Activated CD4-positive, alpha-beta T cell treated with anti-CD3 and anti-CD28 coated beads, Interleukin-2, amount 10 ng/mL, durations not matched to agents 7 days and 5 days (primary cell): ENCODE measurements at regions not wholly inside any gene's neighbourhood (a gene's known extent, or its start where the extent isn't known, plus 50 kb on each side); places are given as distances from the start of the nearest gene placed in this dataset.
"Not testable (repeated sequence)": the region's sequence is repeated elsewhere in the genome, so short reads cannot be mapped to it uniquely, and the experiment has no call there.

Source experiments
- CTCF ChIA-PET: fragments of 350-600 bp; sonication (Branson Sonifier 250); formaldehyde crosslinking; loops from one replicate; lab custom pipeline; 2021; ENCODE audit warnings: antibody characterized with exemption; lab: Charles Lee
- POLR2A ChIA-PET: fragments of 350-600 bp; sonication (Branson Sonifier 250); formaldehyde crosslinking; loops from one replicate; lab custom pipeline; 2021; ENCODE audit warnings: antibody characterized with exemption; lab: Charles Lee
- DNase-seq: peaks from one replicate; pipeline ENCODE4 v3.0.0-alpha.2; 2020
- H3K27ac Mint-ChIP-seq: one replicate; pipeline ENCODE4 v1.8.0; 2021; ENCODE audit warnings: mild to moderate bottlenecking, moderate library complexity, mixed read lengths
- H3K27me3 Mint-ChIP-seq: one replicate; pipeline ENCODE4 v1.8.0; 2021; ENCODE audit warnings: mixed read lengths
- H3K36me3 Mint-ChIP-seq: one replicate; pipeline ENCODE4 v1.8.0; 2021; ENCODE audit warnings: low read depth, mixed read lengths
- H3K4me1 Mint-ChIP-seq: one replicate; pipeline ENCODE4 v1.8.0; 2021; ENCODE audit warnings: mixed read lengths
- H3K4me3 Mint-ChIP-seq: one replicate; pipeline ENCODE4 v1.8.0; 2021; ENCODE audit warnings: mild to moderate bottlenecking, moderate library complexity, mixed read lengths
- H3K9me3 Mint-ChIP-seq: one replicate; pipeline ENCODE4 v1.8.0; 2021; ENCODE audit warnings: mixed read lengths

- no peaks in the 10 kb centered on the region for H3K27me3 Mint-ChIP-seq
- peaks cover 26% of the 10 kb centered on the region for H3K9me3 Mint-ChIP-seq
- no peaks in the 10 kb centered on the region for H3K4me1 Mint-ChIP-seq
- no peaks in the 10 kb centered on the region for H3K36me3 Mint-ChIP-seq
- DNase-seq: no peak
- no peak overlapping the region for H3K4me3 Mint-ChIP-seq
- H3K27ac Mint-ChIP-seq: no peak overlapping the region
- POLR2A ChIA-PET: no interaction called here
- CTCF ChIA-PET: no interaction called here
Observed at GRCh38 chr4:31755751-31756150, 1035.6 kb downstream of the PCDH7 start.

- no peaks in the 10 kb centered on the region for H3K4me1 Mint-ChIP-seq
- ChIA-PET CTCF (no interaction called here), POLR2A (no interaction called here)
Observed at GRCh38 chr4:31768756-31769155, 1048.6 kb downstream of the PCDH7 start.

GRCh38 chr4:31783311-31783710 is 1063.1 kb downstream of the PCDH7 start:
- CTCF ChIA-PET: no interaction called here

More at GRCh38 chr4:31768756-31769155, 1048.6 kb downstream of the PCDH7 start:
- Mint-ChIP-seq H3K27ac (no peak overlapping the region), H3K9me3 (peaks cover 6% of the 10 kb centered on the region), H3K4me3 (no peak overlapping the region), H3K36me3 (no peaks in the 10 kb centered on the region), H3K27me3 (no peaks in the 10 kb centered on the region)
- no peak for DNase-seq

GRCh38 chr4:31784558-31784957 is 1064.4 kb downstream of the PCDH7 start:
- Mint-ChIP-seq H3K27ac (no peak overlapping the region), H3K27me3 (no peaks in the 10 kb centered on the region), H3K4me3 (no peak overlapping the region), H3K4me1 (no peaks in the 10 kb centered on the region), H3K36me3 (no peaks in the 10 kb centered on the region), H3K9me3 (no peaks in the 10 kb centered on the region)
- ChIA-PET POLR2A (no interaction called here), CTCF (no interaction called here)
- no peak for DNase-seq

More at GRCh38 chr4:31783311-31783710, 1063.1 kb downstream of the PCDH7 start:
- Mint-ChIP-seq H3K27ac (no peak overlapping the region), H3K4me1 (no peaks in the 10 kb centered on the region), H3K27me3 (no peaks in the 10 kb centered on the region), H3K36me3 (no peaks in the 10 kb centered on the region), H3K9me3 (no peaks in the 10 kb centered on the region), H3K4me3 (no peak overlapping the region)
- POLR2A ChIA-PET: no interaction called here
- no peak for DNase-seq

- Mint-ChIP-seq H3K4me1 (no peaks in the 10 kb centered on the region), H3K27ac (no peak overlapping the region), H3K4me3 (no peak overlapping the region), H3K36me3 (no peaks in the 10 kb centered on the region), H3K27me3 (no peaks in the 10 kb centered on the region), H3K9me3 (no peaks in the 10 kb centered on the region)
- no peak for DNase-seq
- ChIA-PET POLR2A (no interaction called here), CTCF (no interaction called here)
Observed at GRCh38 chr4:31787701-31788100, 1067.5 kb downstream of the PCDH7 start.

GRCh38 chr4:31788676-31789075 is 1068.5 kb downstream of the PCDH7 start:
- H3K36me3 Mint-ChIP-seq: no peaks in the 10 kb centered on the region
- H3K4me3 Mint-ChIP-seq: no peak overlapping the region
- DNase-seq: no peak
- no peak overlapping the region for H3K27ac Mint-ChIP-seq
- no peaks in the 10 kb centered on the region for H3K27me3 Mint-ChIP-seq
- H3K9me3 Mint-ChIP-seq: no peaks in the 10 kb centered on the region
- CTCF ChIA-PET: no interaction called here
- no peaks in the 10 kb centered on the region for H3K4me1 Mint-ChIP-seq
- POLR2A ChIA-PET: no interaction called here

GRCh38 chr4:31791666-31792065 is 1071.5 kb downstream of the PCDH7 start:
- Mint-ChIP-seq H3K36me3 (no peaks in the 10 kb centered on the region), H3K4me3 (no peak overlapping the region), H3K27me3 (no peaks in the 10 kb centered on the region), H3K4me1 (no peaks in the 10 kb centered on the region), H3K9me3 (no peaks in the 10 kb centered on the region), H3K27ac (no peak overlapping the region)
- POLR2A ChIA-PET: no interaction called here
- no peak for DNase-seq
- CTCF ChIA-PET: no interaction called here

GRCh38 chr4:31793907-31794306 is 1073.7 kb downstream of the PCDH7 start:
- no peaks in the 10 kb centered on the region for H3K4me1 Mint-ChIP-seq
- DNase-seq: no peak
- CTCF ChIA-PET: no interaction called here
- POLR2A ChIA-PET: no interaction called here
- no peaks in the 10 kb centered on the region for H3K9me3 Mint-ChIP-seq
- no peak overlapping the region for H3K4me3 Mint-ChIP-seq
- H3K36me3 Mint-ChIP-seq: no peaks in the 10 kb centered on the region
- no peaks in the 10 kb centered on the region for H3K27me3 Mint-ChIP-seq
- no peak overlapping the region for H3K27ac Mint-ChIP-seq

- H3K27me3 Mint-ChIP-seq, H3K9me3 Mint-ChIP-seq, CTCF ChIA-PET, H3K36me3 Mint-ChIP-seq, POLR2A ChIA-PET, DNase-seq, H3K27ac Mint-ChIP-seq, H3K4me3 Mint-ChIP-seq, H3K4me1 Mint-ChIP-seq: not testable (repeated sequence)
Observed at GRCh38 chr4:31797052-31797451, 1076.9 kb downstream of the PCDH7 start.

- H3K36me3 Mint-ChIP-seq: no peaks in the 10 kb centered on the region
- ChIA-PET POLR2A (no interaction called here), CTCF (no interaction called here)
- peaks cover 8% of the 10 kb centered on the region for H3K9me3 Mint-ChIP-seq
- H3K4me3 Mint-ChIP-seq: no peak overlapping the region
- no peaks in the 10 kb centered on the region for H3K27me3 Mint-ChIP-seq
- no peaks in the 10 kb centered on the region for H3K4me1 Mint-ChIP-seq
- no peak overlapping the region for H3K27ac Mint-ChIP-seq
- no peak for DNase-seq
Observed at GRCh38 chr4:31803526-31804195, 1083.5 kb downstream of the PCDH7 start.

GRCh38 chr4:31807036-31807435 is 1086.9 kb downstream of the PCDH7 start:
- Mint-ChIP-seq H3K27ac (no peak overlapping the region), H3K9me3 (peaks cover 4% of the 10 kb centered on the region), H3K4me3 (no peak overlapping the region), H3K36me3 (no peaks in the 10 kb centered on the region), H3K4me1 (no peaks in the 10 kb centered on the region), H3K27me3 (no peaks in the 10 kb centered on the region)
- ChIA-PET CTCF (no interaction called here), POLR2A (no interaction called here)
- no peak for DNase-seq

GRCh38 chr4:31844350-31844749 is 1124.2 kb downstream of the PCDH7 start:
- no peak overlapping the region for H3K4me3 Mint-ChIP-seq
- no peak overlapping the region for H3K27ac Mint-ChIP-seq
- H3K27me3 Mint-ChIP-seq: no peaks in the 10 kb centered on the region
- H3K36me3 Mint-ChIP-seq: no peaks in the 10 kb centered on the region
- ChIA-PET POLR2A (no interaction called here), CTCF (no interaction called here)
- no peaks in the 10 kb centered on the region for H3K4me1 Mint-ChIP-seq
- peaks cover 17% of the 10 kb centered on the region for H3K9me3 Mint-ChIP-seq
- DNase-seq: no peak

GRCh38 chr4:31851946-31852345 is 1131.8 kb downstream of the PCDH7 start:
- no peak for DNase-seq
- ChIA-PET CTCF (no interaction called here), POLR2A (no interaction called here)
- peaks cover 17% of the 10 kb centered on the region for H3K9me3 Mint-ChIP-seq
- no peak overlapping the region for H3K27ac Mint-ChIP-seq
- H3K27me3 Mint-ChIP-seq: no peaks in the 10 kb centered on the region
- H3K4me1 Mint-ChIP-seq: no peaks in the 10 kb centered on the region
- no peak overlapping the region for H3K4me3 Mint-ChIP-seq
- H3K36me3 Mint-ChIP-seq: no peaks in the 10 kb centered on the region

- Mint-ChIP-seq H3K36me3 (no peaks in the 10 kb centered on the region), H3K27me3 (no peaks in the 10 kb centered on the region), H3K4me3 (no peak overlapping the region), H3K9me3 (no peaks in the 10 kb centered on the region), H3K27ac (no peak overlapping the region), H3K4me1 (no peaks in the 10 kb centered on the region)
- ChIA-PET POLR2A (no interaction called here), CTCF (no interaction called here)
- no peak for DNase-seq
Observed at GRCh38 chr4:31877429-31877828, 1157.3 kb downstream of the PCDH7 start.
